GM23248 (cell line): ENCODE measurements at regions not wholly inside any gene's neighbourhood (a gene's known extent, or its start where the extent isn't known, plus 50 kb on each side); places are given as distances from the start of the nearest gene placed in this dataset.

Source experiments
- DNase-seq: peaks from one replicate; pipeline ENCODE4 v3.0.0-alpha.2; 2015
- H2AFZ ChIP-seq: fragments of 200-600 bp; sonication (generic); 2 replicates; pipeline ENCODE4 v1.6.1; 2016; ENCODE audit warnings: antibody characterized with exemption
- H3F3A ChIP-seq: fragments of 200-600 bp; sonication (generic); 2 replicates; pipeline ENCODE4 v1.6.1; 2016; ENCODE audit warnings: mild to moderate bottlenecking, antibody characterized with exemption, mixed run types; ENCODE audit not compliant: insufficient read depth
- H3K27ac ChIP-seq: fragments of 200-600 bp; sonication (generic); 2 replicates; pipeline ENCODE4 v1.5.1; 2016; ENCODE audit warnings: mild to moderate bottlenecking
- H3K27me3 ChIP-seq: fragments of 200-600 bp; sonication (generic); replicated peaks from 2 replicates; pipeline ENCODE4 v1.6.1; 2016; ENCODE audit warnings: mild to moderate bottlenecking; ENCODE audit not compliant: insufficient read depth
- H3K36me3 ChIP-seq: fragments of 200-600 bp; sonication (generic); 2 replicates; pipeline ENCODE4 v1.6.1; 2016; ENCODE audit warnings: low read depth, mild to moderate bottlenecking
- H3K4me1 ChIP-seq: fragments of 200-600 bp; sonication (generic); 2 replicates; pipeline ENCODE4 v1.6.1; 2016; ENCODE audit warnings: mild to moderate bottlenecking; ENCODE audit not compliant: insufficient read depth
- H3K4me2 ChIP-seq: fragments of 200-600 bp; sonication (generic); one replicate; pipeline ENCODE4 v1.6.1; 2016; ENCODE audit warnings: mild to moderate bottlenecking; ENCODE audit not compliant: unreplicated experiment
- H3K4me3 ChIP-seq: fragments of 200-600 bp; sonication (generic); 2 replicates; pipeline ENCODE4 v1.5.1; 2016; ENCODE audit warnings: mild to moderate bottlenecking
- H3K79me2 ChIP-seq: fragments of 200-600 bp; sonication (generic); 2 replicates; pipeline ENCODE4 v1.6.1; 2016; ENCODE audit warnings: mild to moderate bottlenecking; ENCODE audit not compliant: insufficient read depth
- H3K9ac ChIP-seq: fragments of 200-600 bp; sonication (generic); 2 replicates; pipeline ENCODE4 v1.6.1; 2016; ENCODE audit warnings: mild to moderate bottlenecking
- H3K9me2 ChIP-seq: fragments of 200-600 bp; sonication (generic); 2 replicates; pipeline ENCODE4 v1.6.1; 2016; ENCODE audit warnings: mixed run types, mild to moderate bottlenecking, moderate library complexity; ENCODE audit not compliant: insufficient read depth
- H3K9me3 ChIP-seq: fragments of 200-600 bp; sonication (generic); one replicate; pipeline ENCODE4 v1.6.1; 2017; ENCODE audit warnings: low read depth
- H4K20me1 ChIP-seq: fragments of 200-600 bp; sonication (generic); 2 replicates; pipeline ENCODE4 v1.6.0; 2016; ENCODE audit not compliant: insufficient read depth
- EZH2 ChIP-seq: fragments of 200-600 bp; sonication (generic); IDR thresholded peaks from 2 replicates; pipeline ENCODE4 v1.6.1; 2018; ENCODE audit warnings: antibody characterized with exemption, mild to moderate bottlenecking; ENCODE audit not compliant: insufficient read depth, poor library complexity, severe bottlenecking
- EZH2phosphoT487 ChIP-seq: fragments of 200-600 bp; sonication (generic); IDR thresholded peaks from 2 replicates; pipeline ENCODE4 v1.6.1; 2018; ENCODE audit warnings: antibody characterized with exemption, moderate library complexity, mild to moderate bottlenecking, low read depth; ENCODE audit not compliant: insufficient read depth
- WGBS, 2 experiments: methylation state at CpG; one replicate each; pipeline ENCODE4 v1.1.6; 2015 to 2017; ENCODE audit warnings: low lambda C conversion rate in 2 of 2, low coverage in 1 of 2; ENCODE audit errors: missing lambda C conversion rate in 2 of 2; 5-methylcytosine and 5-hydroxymethylcytosine counted together
- in situ Hi-C: fragments of 300-500 bp; cut with MboI; formaldehyde crosslinking; loops from 2 replicates; pipeline ENCODE4 v1.15.0; 2020

GRCh38 chr6:95517568-95517967 is 59.8 kb upstream of the MANEA start:
- Histone ChIP-seq H3K36me3 (no peaks in the 10 kb centered on the region), H2AFZ (no peak overlapping the region), H3K27me3 (no peaks in the 10 kb centered on the region), H3K4me2 (no peak overlapping the region), H3K9me3 (no peaks in the 10 kb centered on the region), H3K9ac (no peak overlapping the region), H3K4me1 (no peaks in the 10 kb centered on the region), H3K9me2 (no peaks in the 10 kb centered on the region; the same call in 1 of the 2 replicates), H4K20me1 (no peaks in the 10 kb centered on the region), H3K27ac (no peak overlapping the region), H3K79me2 (no peaks in the 10 kb centered on the region), H3K4me3 (no peak overlapping the region), H3F3A (no peaks in the 10 kb centered on the region)
- WGBS, 2 experiments: 7 to 8% methylated on average over 3 of the region's 3 CpGs
- no peak for TF ChIP-seq EZH2
- TF ChIP-seq EZH2phosphoT487: no peak
- DNase-seq: no peak
- in situ Hi-C loops: no loop called here

- Histone ChIP-seq H3K9me2 (no peaks in the 10 kb centered on the region; the same call in 1 of the 2 replicates), H4K20me1 (no peaks in the 10 kb centered on the region), H3K27ac (no peak overlapping the region), H3K27me3 (no peaks in the 10 kb centered on the region), H2AFZ (no peak overlapping the region), H3K36me3 (no peaks in the 10 kb centered on the region), H3K4me1 (no peaks in the 10 kb centered on the region), H3K4me2 (no peak overlapping the region), H3K9me3 (no peaks in the 10 kb centered on the region), H3K9ac (no peak overlapping the region), H3K4me3 (no peak overlapping the region), H3F3A (no peaks in the 10 kb centered on the region), H3K79me2 (no peaks in the 10 kb centered on the region)
- TF ChIP-seq EZH2phosphoT487 (no peak), EZH2 (no peak)
- 57 to 58% methylated on average over 14 to 15 of the region's 15 CpGs for WGBS, 2 experiments
- in situ Hi-C loops: no loop called here
- no peak for DNase-seq
Measured at GRCh38 chr6:95518630-95519227, 58.6 kb upstream of the MANEA start.

GRCh38 chr6:95519228-95520037 is 57.9 kb upstream of the MANEA start:
- Histone ChIP-seq H3K4me2 (no peak overlapping the region), H3K4me1 (no peaks in the 10 kb centered on the region), H3K27ac (no peak overlapping the region), H3K79me2 (no peaks in the 10 kb centered on the region), H3F3A (no peaks in the 10 kb centered on the region), H3K9me3 (no peaks in the 10 kb centered on the region), H3K9me2 (no peaks in the 10 kb centered on the region; the same call in 1 of the 2 replicates), H3K4me3 (no peak overlapping the region), H3K36me3 (no peaks in the 10 kb centered on the region), H3K27me3 (no peaks in the 10 kb centered on the region), H3K9ac (no peak overlapping the region), H2AFZ (no peak overlapping the region), H4K20me1 (no peaks in the 10 kb centered on the region)
- TF ChIP-seq EZH2phosphoT487 (no peak), EZH2 (no peak)
- DNase-seq: no peak
- 49 to 59% methylated on average over 27 to 28 of the region's 28 CpGs for WGBS, 2 experiments
- in situ Hi-C loops: no loop called here

GRCh38 chr6:95521181-95521580 is 56.2 kb upstream of the MANEA start:
- in situ Hi-C loops: no loop called here
- H3K4me3 ChIP-seq: no peak overlapping the region
- no peaks in the 10 kb centered on the region for H3K9me3 ChIP-seq
- no peak overlapping the region for H3K27ac ChIP-seq
- no peak for TF ChIP-seq EZH2phosphoT487
- no peaks in the 10 kb centered on the region for H3K27me3 ChIP-seq
- no peaks in the 10 kb centered on the region for H3K4me1 ChIP-seq
- H2AFZ ChIP-seq: no peak overlapping the region
- no peak overlapping the region for H3K4me2 ChIP-seq
- H3K9ac ChIP-seq: no peak overlapping the region
- H4K20me1 ChIP-seq: no peaks in the 10 kb centered on the region
- H3F3A ChIP-seq: no peaks in the 10 kb centered on the region
- 0 to 9% methylated on average over 2 of the region's 2 CpGs for WGBS, 2 experiments
- DNase-seq: no peak
- no peaks in the 10 kb centered on the region for H3K79me2 ChIP-seq
- H3K36me3 ChIP-seq: no peaks in the 10 kb centered on the region
- no peaks in the 10 kb centered on the region; the same call in 1 of the 2 replicates for H3K9me2 ChIP-seq
